ENCODE measurements at regions not wholly inside any gene's neighbourhood (a gene's known extent, or its start where the extent isn't known, plus 50 kb on each side); places are given as distances from the start of the nearest gene placed in this dataset.

DNA sequence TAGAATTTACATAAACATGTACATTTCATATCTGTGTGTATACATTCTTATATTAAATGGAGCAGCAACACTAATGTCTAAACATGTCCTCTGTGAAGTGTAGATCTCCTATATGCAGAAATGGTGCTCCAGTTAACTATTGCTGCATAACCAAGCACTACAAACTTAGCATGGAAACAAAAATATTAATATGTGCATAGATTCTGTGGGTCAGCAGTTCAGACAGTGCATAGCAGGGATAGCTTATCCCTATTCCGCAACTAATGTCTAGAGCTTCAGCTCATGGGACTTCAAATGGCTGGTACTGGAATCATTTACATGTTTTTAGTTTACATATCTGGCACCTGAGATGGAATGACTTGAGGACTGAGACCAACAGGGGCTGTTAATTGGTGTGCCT is 652.1 kb downstream of the TLE4 start:
- intact Hi-C loops (cut with micrococcal nuclease) = no loop called here
- POLR2A ChIA-PET = interaction anchor here (2.4 kb wide), 1 partner anchor 9 kb away, joined by 6 read pairs; no protein-coding TSS in a partner anchor
- DNase-seq (ENCODE audit: unreplicated experiment) = no peak
- H3K27me3 Mint-ChIP-seq (ENCODE audit: insufficient read depth, unreplicated experiment) = no peaks in the 10 kb centered on the region
- H3K9me3 Mint-ChIP-seq (ENCODE audit: unreplicated experiment) = no peaks in the 10 kb centered on the region
- H3K4me3 Mint-ChIP-seq (ENCODE audit: unreplicated experiment) = no peak overlapping the region
- CTCF ChIA-PET = no interaction called here
- no peaks in the 10 kb centered on the region for H3K36me3 Mint-ChIP-seq (ENCODE audit: insufficient read depth, unreplicated experiment)
- H3K4me1 Mint-ChIP-seq (ENCODE audit: insufficient read depth, unreplicated experiment) = no peaks in the 10 kb centered on the region
- H3K27ac Mint-ChIP-seq (ENCODE audit: low read depth, unreplicated experiment) = no peak overlapping the region
- TF ChIP-seq, protein P1, sequence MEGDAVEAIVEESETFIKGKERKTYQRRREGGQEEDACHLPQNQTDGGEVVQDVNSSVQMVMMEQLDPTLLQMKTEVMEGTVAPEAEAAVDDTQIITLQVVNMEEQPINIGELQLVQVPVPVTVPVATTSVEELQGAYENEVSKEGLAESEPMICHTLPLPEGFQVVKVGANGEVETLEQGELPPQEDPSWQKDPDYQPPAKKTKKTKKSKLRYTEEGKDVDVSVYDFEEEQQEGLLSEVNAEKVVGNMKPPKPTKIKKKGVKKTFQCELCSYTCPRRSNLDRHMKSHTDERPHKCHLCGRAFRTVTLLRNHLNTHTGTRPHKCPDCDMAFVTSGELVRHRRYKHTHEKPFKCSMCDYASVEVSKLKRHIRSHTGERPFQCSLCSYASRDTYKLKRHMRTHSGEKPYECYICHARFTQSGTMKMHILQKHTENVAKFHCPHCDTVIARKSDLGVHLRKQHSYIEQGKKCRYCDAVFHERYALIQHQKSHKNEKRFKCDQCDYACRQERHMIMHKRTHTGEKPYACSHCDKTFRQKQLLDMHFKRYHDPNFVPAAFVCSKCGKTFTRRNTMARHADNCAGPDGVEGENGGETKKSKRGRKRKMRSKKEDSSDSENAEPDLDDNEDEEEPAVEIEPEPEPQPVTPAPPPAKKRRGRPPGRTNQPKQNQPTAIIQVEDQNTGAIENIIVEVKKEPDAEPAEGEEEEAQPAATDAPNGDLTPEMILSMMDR (IDR thresholded peaks at IDR 0.05; ENCODE audit: unreplicated experiment) = no peak
- no TSS peak for BruUV-seq (replicated peaks)

- intact Hi-C loops (cut with micrococcal nuclease) = no loop called here
- no peak for DNase-seq (ENCODE audit: unreplicated experiment)
- no peak overlapping the region for H3K4me3 Mint-ChIP-seq (ENCODE audit: unreplicated experiment)
- no peak overlapping the region for H3K27ac Mint-ChIP-seq (ENCODE audit: low read depth, unreplicated experiment)
- H3K9me3 Mint-ChIP-seq (ENCODE audit: unreplicated experiment) = no peaks in the 10 kb centered on the region
- H3K27me3 Mint-ChIP-seq (ENCODE audit: insufficient read depth, unreplicated experiment) = no peaks in the 10 kb centered on the region
- BruUV-seq (replicated peaks) = no TSS peak
- TF ChIP-seq, protein P1 (IDR thresholded peaks at IDR 0.05; ENCODE audit: unreplicated experiment) = no peak
- H3K4me1 Mint-ChIP-seq (ENCODE audit: insufficient read depth, unreplicated experiment) = no peaks in the 10 kb centered on the region
- POLR2A ChIA-PET = interaction anchor here (2.4 kb wide), 1 partner anchor 11 kb away, joined by 6 read pairs; no protein-coding TSS in a partner anchor
- H3K36me3 Mint-ChIP-seq (ENCODE audit: insufficient read depth, unreplicated experiment) = no peaks in the 10 kb centered on the region
- CTCF ChIA-PET = interaction anchor here (0.7 kb wide), 1 partner anchor 1783 kb away, joined by 3 read pairs; no protein-coding TSS in a partner anchor
Observed at GRCh38 chr9:80222466-80223169, 650.9 kb downstream of the TLE4 start.

- ChIA-PET CTCF (interaction anchor here (0.6 to 1.8 kb wide), 3 partner anchors 15 to 64 kb away, joined by 3 to 4 read pairs (median 4); no protein-coding TSS in a partner anchor), POLR2A (no interaction called here)
- Mint-ChIP-seq H3K4me3 (ENCODE audit: unreplicated experiment) (no peak overlapping the region), H3K4me1 (ENCODE audit: insufficient read depth, unreplicated experiment) (no peaks in the 10 kb centered on the region), H3K27ac (ENCODE audit: low read depth, unreplicated experiment) (no peak overlapping the region), H3K9me3 (ENCODE audit: unreplicated experiment) (no peaks in the 10 kb centered on the region), H3K27me3 (ENCODE audit: insufficient read depth, unreplicated experiment) (no peaks in the 10 kb centered on the region), H3K36me3 (ENCODE audit: insufficient read depth, unreplicated experiment) (no peaks in the 10 kb centered on the region)
- intact Hi-C loops (cut with micrococcal nuclease) = no loop called here
- DNase-seq (ENCODE audit: unreplicated experiment) = no peak
- TF ChIP-seq, protein P1 (IDR thresholded peaks at IDR 0.05; ENCODE audit: unreplicated experiment) = no peak
- BruUV-seq (replicated peaks) = no TSS peak
Observed at GRCh38 chr9:80218328-80218727, 646.6 kb downstream of the TLE4 start.

- Mint-ChIP-seq H3K27ac (ENCODE audit: low read depth, unreplicated experiment) (no peak overlapping the region), H3K4me1 (ENCODE audit: insufficient read depth, unreplicated experiment) (no peaks in the 10 kb centered on the region)
Observed at GRCh38 chr9:80213613-80214012, 641.8 kb downstream of the TLE4 start.

More at GRCh38 chr9:80213613-80214012, 641.8 kb downstream of the TLE4 start:
- intact Hi-C loops (cut with micrococcal nuclease) = no loop called here
- DNase-seq (ENCODE audit: unreplicated experiment) = no peak
- no peaks in the 10 kb centered on the region for H3K27me3 Mint-ChIP-seq (ENCODE audit: insufficient read depth, unreplicated experiment)
- no peaks in the 10 kb centered on the region for H3K36me3 Mint-ChIP-seq (ENCODE audit: insufficient read depth, unreplicated experiment)
- ChIA-PET POLR2A (interaction anchor here (0.7 kb wide), 1 partner anchor 38 kb away, joined by 3 read pairs; no protein-coding TSS in a partner anchor), CTCF (no interaction called here)
- TF ChIP-seq, protein P1 (IDR thresholded peaks at IDR 0.05; ENCODE audit: unreplicated experiment) = no peak
- H3K9me3 Mint-ChIP-seq (ENCODE audit: unreplicated experiment) = peaks cover 7% of the 10 kb centered on the region
- H3K4me3 Mint-ChIP-seq (ENCODE audit: unreplicated experiment) = no peak overlapping the region
- no TSS peak for BruUV-seq (replicated peaks)

All from MCF 10A (cell line).